OCI-LY1 (cell line): ENCODE measurements at regions not wholly inside any gene's neighbourhood (a gene's known extent, or its start where the extent isn't known, plus 50 kb on each side); places are given as distances from the start of the nearest gene placed in this dataset.

Experiments
- H2AFZ ChIP-seq: fragments of 200-600 bp; sonication (generic), shearing (Covaris generic); 2 replicates; pipeline ENCODE4 v1.6.0; 2014; ENCODE audit warnings: antibody characterized with exemption, mild to moderate bottlenecking, low read length
- H3F3A ChIP-seq: fragments of 200-600 bp; sonication (generic), shearing (Covaris generic); 2 replicates; pipeline ENCODE4 v1.6.0; 2014; ENCODE audit warnings: mild to moderate bottlenecking, antibody characterized with exemption, low read length, moderate library complexity; ENCODE audit not compliant: insufficient read depth
- H3K27ac ChIP-seq: fragments of 200-600 bp; sonication (generic); 2 replicates; pipeline ENCODE4 v1.5.1; 2014; ENCODE audit warnings: low read length, mixed run types, mild to moderate bottlenecking, low read depth; ENCODE audit not compliant: poor library complexity, severe bottlenecking
- H3K27me3 ChIP-seq: fragments of 200-600 bp; sonication (generic); 2 replicates; pipeline ENCODE4 v1.6.0; 2014; ENCODE audit warnings: antibody characterized with exemption, mild to moderate bottlenecking, low read length, moderate library complexity; ENCODE audit not compliant: insufficient read depth
- H3K36me3 ChIP-seq: fragments of 200-600 bp; sonication (generic); 2 replicates; pipeline ENCODE4 v1.6.1; 2014; ENCODE audit warnings: mild to moderate bottlenecking, antibody characterized with exemption, low read length, moderate library complexity, mixed read lengths; ENCODE audit not compliant: insufficient read depth
- H3K4me1 ChIP-seq: fragments of 200-600 bp; sonication (generic); 2 replicates; pipeline ENCODE4 v1.5.1; 2014; ENCODE audit warnings: mild to moderate bottlenecking, low read length, moderate library complexity; ENCODE audit not compliant: insufficient read depth, severe bottlenecking
- H3K4me2 ChIP-seq: fragments of 200-600 bp; sonication (generic), shearing (Covaris generic); 2 replicates; pipeline ENCODE4 v1.6.1; 2014; ENCODE audit warnings: low read length
- H3K4me3 ChIP-seq: fragments of 200-600 bp; sonication (generic); 2 replicates; pipeline ENCODE4 v1.5.1; 2014; ENCODE audit warnings: low read length, low read depth, mild to moderate bottlenecking, mixed read lengths; ENCODE audit not compliant: poor library complexity, severe bottlenecking
- H3K79me2 ChIP-seq: fragments of 200-600 bp; shearing (Covaris generic); 2 replicates; pipeline ENCODE4 v1.6.1; 2016; ENCODE audit warnings: mixed run types, low read length, mixed read lengths; ENCODE audit not compliant: insufficient read depth
- H3K9ac ChIP-seq: fragments of 200-600 bp; sonication (generic), shearing (Covaris generic); 2 replicates; pipeline ENCODE4 v1.6.1; 2014; ENCODE audit warnings: mild to moderate bottlenecking, low read length, mixed read lengths
- H3K9me2 ChIP-seq: fragments of 200-600 bp; sonication (generic), shearing (Covaris generic); 2 replicates; pipeline ENCODE4 v1.6.1; 2014; ENCODE audit warnings: low read depth, mild to moderate bottlenecking, low read length, mixed read lengths
- H3K9me3 ChIP-seq: fragments of 200-600 bp; shearing (Covaris generic); 2 replicates; pipeline ENCODE4 v1.6.1; 2014; ENCODE audit warnings: low read length, mixed read lengths
- H4K20me1 ChIP-seq: fragments of 200-600 bp; sonication (generic), shearing (Covaris generic); 2 replicates; pipeline ENCODE4 v1.6.0; 2016; ENCODE audit warnings: mild to moderate bottlenecking, low read length; ENCODE audit not compliant: insufficient read depth
- EZH2 ChIP-seq: fragments of 200-600 bp; sonication (generic), shearing (Covaris generic); IDR thresholded peaks from 2 replicates; pipeline ENCODE4 v1.8.0; 2017; ENCODE audit warnings: borderline replicate concordance, mixed run types, mild to moderate bottlenecking, antibody characterized with exemption, low read length, moderate library complexity, mixed read lengths
- TF ChIP-seq, protein P1 (sequence below): fragments of 200-600 bp; sonication (generic), shearing (Covaris generic); IDR thresholded peaks from 2 replicates; pipeline ENCODE4 v1.5.1; 2017; ENCODE audit warnings: mild to moderate bottlenecking, antibody characterized with exemption, low read length, moderate library complexity, mixed read lengths

DNA sequence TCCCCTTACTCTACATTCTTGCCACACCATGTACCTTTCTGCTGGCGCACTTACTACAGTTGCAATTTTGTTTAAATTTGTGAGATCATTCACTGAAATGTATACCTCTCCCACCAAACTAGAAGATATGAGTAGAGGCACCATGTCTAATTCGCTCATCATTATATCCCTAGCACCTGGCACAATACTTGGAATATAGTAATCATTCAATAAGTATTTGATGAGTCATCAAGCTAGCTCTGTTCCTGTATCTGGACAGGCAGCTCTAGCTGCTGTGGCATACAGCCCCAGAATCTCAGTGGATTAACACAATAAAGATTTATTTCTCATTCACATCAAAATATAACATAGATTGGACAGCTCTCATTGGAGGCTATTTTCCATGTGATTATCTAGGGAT lies 245.9 kb downstream of the IDS start:
- no peak overlapping the region for H3K9ac ChIP-seq
- H3K36me3 ChIP-seq, result no peaks in the 10 kb centered on the region
- no peaks in the 10 kb centered on the region for H3K9me3 ChIP-seq
- no peak overlapping the region for H2AFZ ChIP-seq
- H3K27me3 ChIP-seq, result no peaks in the 10 kb centered on the region
- no peak overlapping the region for H3K27ac ChIP-seq
- H3F3A ChIP-seq, result no peaks in the 10 kb centered on the region
- H3K79me2 ChIP-seq, result no peaks in the 10 kb centered on the region
- no peak overlapping the region for H3K4me2 ChIP-seq
- H3K4me3 ChIP-seq, result no peak overlapping the region
- TF ChIP-seq, protein P1, sequence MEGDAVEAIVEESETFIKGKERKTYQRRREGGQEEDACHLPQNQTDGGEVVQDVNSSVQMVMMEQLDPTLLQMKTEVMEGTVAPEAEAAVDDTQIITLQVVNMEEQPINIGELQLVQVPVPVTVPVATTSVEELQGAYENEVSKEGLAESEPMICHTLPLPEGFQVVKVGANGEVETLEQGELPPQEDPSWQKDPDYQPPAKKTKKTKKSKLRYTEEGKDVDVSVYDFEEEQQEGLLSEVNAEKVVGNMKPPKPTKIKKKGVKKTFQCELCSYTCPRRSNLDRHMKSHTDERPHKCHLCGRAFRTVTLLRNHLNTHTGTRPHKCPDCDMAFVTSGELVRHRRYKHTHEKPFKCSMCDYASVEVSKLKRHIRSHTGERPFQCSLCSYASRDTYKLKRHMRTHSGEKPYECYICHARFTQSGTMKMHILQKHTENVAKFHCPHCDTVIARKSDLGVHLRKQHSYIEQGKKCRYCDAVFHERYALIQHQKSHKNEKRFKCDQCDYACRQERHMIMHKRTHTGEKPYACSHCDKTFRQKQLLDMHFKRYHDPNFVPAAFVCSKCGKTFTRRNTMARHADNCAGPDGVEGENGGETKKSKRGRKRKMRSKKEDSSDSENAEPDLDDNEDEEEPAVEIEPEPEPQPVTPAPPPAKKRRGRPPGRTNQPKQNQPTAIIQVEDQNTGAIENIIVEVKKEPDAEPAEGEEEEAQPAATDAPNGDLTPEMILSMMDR, result no peak
- TF ChIP-seq EZH2, result no peak
- H3K4me1 ChIP-seq, result no peaks in the 10 kb centered on the region
- no peaks in the 10 kb centered on the region for H3K9me2 ChIP-seq
- H4K20me1 ChIP-seq, result no peaks in the 10 kb centered on the region

DNA sequence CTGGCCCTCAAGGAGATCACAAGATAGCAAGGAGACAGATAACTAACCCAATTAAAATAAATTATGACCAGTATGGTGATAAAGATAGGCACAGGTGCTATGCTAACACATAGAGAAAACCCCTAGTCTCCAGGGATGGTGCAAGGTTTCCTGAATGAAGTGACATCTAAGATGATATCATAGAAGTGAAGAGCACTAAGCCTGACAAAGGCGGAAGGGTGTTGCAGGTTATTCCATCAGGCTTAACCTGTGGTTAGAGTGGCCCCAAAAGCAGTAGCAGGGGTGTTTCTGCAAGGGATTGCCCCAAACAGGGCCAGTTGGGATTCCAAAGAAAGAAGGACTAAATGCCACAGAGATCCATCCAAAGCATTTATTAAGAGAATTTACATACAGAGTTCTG lies 249.2 kb downstream of the IDS start:
- H3K79me2 ChIP-seq, result no peaks in the 10 kb centered on the region
- H3K27me3 ChIP-seq, result no peaks in the 10 kb centered on the region
- H3K9me3 ChIP-seq, result no peaks in the 10 kb centered on the region
- no peaks in the 10 kb centered on the region for H4K20me1 ChIP-seq
- no peak for TF ChIP-seq EZH2
- TF ChIP-seq, protein P1, result no peak
- H3K9me2 ChIP-seq, result no peaks in the 10 kb centered on the region
- no peaks in the 10 kb centered on the region for H3K36me3 ChIP-seq
- no peak overlapping the region for H3K4me3 ChIP-seq
- H3K4me1 ChIP-seq, result no peaks in the 10 kb centered on the region
- no peak overlapping the region for H3K9ac ChIP-seq
- no peak overlapping the region for H3K4me2 ChIP-seq
- H3F3A ChIP-seq, result no peaks in the 10 kb centered on the region
- no peak overlapping the region for H2AFZ ChIP-seq
- H3K27ac ChIP-seq, result no peak overlapping the region

DNA sequence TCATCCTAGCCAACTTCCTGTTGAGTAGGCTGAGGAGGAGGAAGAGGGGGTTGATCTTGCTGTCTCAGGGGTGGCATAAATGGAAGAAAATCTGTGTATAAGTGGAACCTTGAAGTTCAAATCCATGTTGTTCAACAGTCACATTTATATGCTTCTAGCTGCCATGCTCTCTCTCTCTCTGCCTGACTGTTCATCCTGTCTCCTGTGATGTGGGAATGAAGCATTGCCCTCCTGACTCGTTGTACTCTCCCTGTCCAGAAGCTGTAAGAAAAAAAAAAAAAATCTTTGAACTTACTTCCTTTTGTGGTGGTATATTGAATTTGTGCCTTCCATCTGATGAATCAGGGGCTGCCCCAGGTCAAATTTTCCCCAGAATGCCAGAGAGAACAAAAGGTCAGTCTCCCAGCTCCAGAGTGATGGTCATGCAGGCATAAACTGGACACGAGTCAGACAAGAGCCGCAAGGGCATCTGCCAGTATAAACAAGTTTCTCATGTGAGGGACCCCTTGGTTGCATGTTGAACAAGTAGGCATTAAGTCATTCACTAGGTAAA lies 257.0 kb downstream of the IDS start:
- Histone ChIP-seq H3K4me1 (no peaks in the 10 kb centered on the region), H2AFZ (no peak overlapping the region), H3K27me3 (no peaks in the 10 kb centered on the region), H3K4me2 (no peak overlapping the region), H3K9ac (no peak overlapping the region), H3K9me3 (no peaks in the 10 kb centered on the region), H3K79me2 (no peaks in the 10 kb centered on the region), H3F3A (no peaks in the 10 kb centered on the region), H3K27ac (no peak overlapping the region), H4K20me1 (no peaks in the 10 kb centered on the region), H3K9me2 (no peaks in the 10 kb centered on the region), H3K4me3 (no peak overlapping the region), H3K36me3 (no peaks in the 10 kb centered on the region)
- TF ChIP-seq, protein P1, result no peak
- no peak for TF ChIP-seq EZH2
